Cardiac fibroblast (primary cell): ENCODE measurements at regions not wholly inside any gene's neighbourhood (a gene's known extent, or its start where the extent isn't known, plus 50 kb on each side); places are given as distances from the start of the nearest gene placed in this dataset.
A peak's percentile ranks its signal among the peaks of the same experiment; 100 is the strongest.

Experiments
- DNase-seq, 2 donors: peaks; one replicate each; pipeline versions ENCODE4 v3.0.0 to v3.0.0-alpha.2; 2010; ENCODE audit warnings: low read depth in 2 of 2
- H3K4me3 ChIP-seq, 2 donors: replicated peaks in 1 of 2; 1 replicate in 1 of 2; 2 replicates in 1 of 2; pipeline ENCODE4 v1.5.1; 2011; ENCODE audit warnings: low read depth in 2 of 2, low read length in 2 of 2, mild to moderate bottlenecking in 2 of 2, moderate library complexity in 1 of 2
- TF ChIP-seq, protein P1 (sequence below): IDR thresholded peaks from one replicate; pipeline ENCODE4 v1.5.1; 2011; ENCODE audit warnings: low read depth, mild to moderate bottlenecking, low read length, inconsistent platforms

DNA sequence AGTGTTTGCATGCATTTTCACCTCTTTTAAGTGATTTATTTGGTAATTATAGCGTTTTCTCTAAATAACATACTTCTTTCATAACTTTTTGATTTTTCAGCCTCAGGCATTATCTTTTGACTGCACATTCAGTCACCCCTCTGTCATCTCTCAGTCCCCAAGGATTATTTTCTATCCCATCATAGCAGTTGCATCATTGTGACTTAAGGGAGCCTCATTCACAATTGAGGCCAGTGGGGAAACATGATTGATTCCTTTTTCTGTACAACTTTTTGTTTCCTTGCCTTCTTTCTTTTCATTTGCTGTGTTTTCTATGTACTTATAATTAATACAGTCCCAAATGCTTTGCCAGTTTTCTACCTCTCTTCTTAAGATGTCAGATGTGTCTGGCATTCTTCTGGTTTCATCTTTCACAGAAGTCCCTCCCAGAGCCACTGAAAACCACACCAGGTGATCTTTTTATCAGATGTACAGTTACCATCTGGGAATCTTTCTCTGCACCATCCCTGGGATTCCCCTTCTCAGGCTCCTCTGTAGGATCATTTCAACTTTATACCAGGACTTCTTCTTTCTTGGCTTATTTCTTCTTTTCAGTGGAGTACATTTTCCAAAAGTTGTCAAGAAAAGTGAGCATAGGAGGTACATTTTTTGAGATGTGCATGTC is 151.4 kb downstream of the RAP2B start:
- TF ChIP-seq, protein P1, sequence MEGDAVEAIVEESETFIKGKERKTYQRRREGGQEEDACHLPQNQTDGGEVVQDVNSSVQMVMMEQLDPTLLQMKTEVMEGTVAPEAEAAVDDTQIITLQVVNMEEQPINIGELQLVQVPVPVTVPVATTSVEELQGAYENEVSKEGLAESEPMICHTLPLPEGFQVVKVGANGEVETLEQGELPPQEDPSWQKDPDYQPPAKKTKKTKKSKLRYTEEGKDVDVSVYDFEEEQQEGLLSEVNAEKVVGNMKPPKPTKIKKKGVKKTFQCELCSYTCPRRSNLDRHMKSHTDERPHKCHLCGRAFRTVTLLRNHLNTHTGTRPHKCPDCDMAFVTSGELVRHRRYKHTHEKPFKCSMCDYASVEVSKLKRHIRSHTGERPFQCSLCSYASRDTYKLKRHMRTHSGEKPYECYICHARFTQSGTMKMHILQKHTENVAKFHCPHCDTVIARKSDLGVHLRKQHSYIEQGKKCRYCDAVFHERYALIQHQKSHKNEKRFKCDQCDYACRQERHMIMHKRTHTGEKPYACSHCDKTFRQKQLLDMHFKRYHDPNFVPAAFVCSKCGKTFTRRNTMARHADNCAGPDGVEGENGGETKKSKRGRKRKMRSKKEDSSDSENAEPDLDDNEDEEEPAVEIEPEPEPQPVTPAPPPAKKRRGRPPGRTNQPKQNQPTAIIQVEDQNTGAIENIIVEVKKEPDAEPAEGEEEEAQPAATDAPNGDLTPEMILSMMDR, result no peak
- no peak overlapping the region for H3K4me3 ChIP-seq
- DNase-seq, result no peak

DNA sequence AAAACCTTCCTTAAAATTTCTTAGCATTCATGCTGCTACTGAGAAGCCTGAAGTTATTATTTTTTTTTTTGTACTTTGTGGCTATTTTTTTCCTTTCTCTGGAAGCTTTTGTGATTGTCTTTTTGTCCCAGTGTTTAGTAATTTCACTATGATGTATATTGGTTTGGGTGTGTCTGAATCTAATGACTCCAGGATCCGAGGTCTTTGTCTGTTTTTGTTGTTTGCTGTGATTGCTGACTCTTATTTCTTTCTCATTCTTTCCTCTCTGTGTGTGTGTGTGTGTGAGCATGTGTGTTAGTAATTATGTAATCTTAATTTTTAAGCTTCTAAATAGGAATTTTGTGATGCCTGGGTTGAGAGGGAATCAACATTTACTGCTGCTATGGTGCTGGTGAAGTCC is 152.0 kb downstream of the RAP2B start:
- DNase-seq, result no peak
- TF ChIP-seq, protein P1, result no peak
- no peak overlapping the region for H3K4me3 ChIP-seq

DNA sequence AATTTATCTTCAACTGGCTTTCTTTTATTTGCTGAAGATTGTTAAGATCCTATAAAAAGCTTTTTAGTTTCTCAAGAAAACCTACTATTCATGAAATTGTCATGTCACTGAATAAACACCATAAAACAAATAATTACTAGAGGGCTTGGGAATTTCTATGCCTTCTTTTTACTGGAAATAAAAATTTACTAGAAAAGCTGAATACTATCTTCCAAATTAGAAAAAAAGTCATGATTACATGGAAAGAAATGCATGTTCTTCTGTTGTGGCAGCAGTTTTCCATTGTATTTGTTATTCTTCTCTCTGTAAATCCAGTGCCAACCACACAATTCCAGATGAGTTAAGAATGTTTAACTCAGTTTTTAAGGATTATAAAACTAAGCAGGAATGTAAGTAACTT is 153.8 kb downstream of the RAP2B start:
- no peak for DNase-seq
- no peak overlapping the region for H3K4me3 ChIP-seq
- TF ChIP-seq, protein P1, result no peak

DNA sequence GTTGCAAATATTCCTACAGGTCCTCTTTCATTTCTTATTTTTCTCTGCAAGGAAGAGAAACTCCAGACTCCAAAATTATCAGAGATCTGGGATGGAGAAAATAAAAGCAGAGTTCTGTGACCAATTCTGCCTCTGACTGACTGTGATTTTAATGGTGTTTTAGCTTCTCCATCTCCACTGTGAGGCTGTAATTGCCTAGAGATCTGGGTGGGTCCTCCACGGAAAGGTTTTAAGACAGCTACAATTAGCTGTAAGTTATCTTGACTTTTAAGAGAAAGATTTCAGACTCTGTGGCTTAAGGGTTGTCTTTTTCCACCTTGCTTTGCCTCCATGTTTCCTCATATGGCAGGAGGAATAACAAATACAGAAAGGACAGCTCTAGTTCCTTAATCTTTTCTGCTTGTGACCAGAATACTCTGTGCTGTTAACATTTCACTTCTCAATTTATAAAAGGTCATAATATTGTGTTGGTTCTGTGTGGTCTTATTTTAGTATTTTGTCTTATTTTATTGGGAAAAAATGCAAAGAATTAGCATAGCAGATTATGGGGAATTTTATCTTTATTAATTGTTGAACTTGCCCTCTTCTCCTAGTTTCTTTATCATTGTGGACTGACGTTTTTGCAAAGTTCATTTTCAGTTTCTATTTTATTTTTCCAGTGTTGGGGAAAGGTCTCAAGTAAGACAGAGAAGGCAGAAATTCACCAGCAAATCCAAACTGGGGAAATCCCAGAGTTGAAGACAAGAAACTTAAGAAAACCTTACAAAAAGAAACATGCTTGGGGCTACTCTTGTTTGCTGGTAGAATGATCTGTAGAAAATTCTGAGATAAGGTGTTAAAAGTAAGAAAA is 157.9 kb downstream of the RAP2B start:
- no peak overlapping the region for H3K4me3 ChIP-seq
- no peak for DNase-seq
- TF ChIP-seq, protein P1, result no peak

DNA sequence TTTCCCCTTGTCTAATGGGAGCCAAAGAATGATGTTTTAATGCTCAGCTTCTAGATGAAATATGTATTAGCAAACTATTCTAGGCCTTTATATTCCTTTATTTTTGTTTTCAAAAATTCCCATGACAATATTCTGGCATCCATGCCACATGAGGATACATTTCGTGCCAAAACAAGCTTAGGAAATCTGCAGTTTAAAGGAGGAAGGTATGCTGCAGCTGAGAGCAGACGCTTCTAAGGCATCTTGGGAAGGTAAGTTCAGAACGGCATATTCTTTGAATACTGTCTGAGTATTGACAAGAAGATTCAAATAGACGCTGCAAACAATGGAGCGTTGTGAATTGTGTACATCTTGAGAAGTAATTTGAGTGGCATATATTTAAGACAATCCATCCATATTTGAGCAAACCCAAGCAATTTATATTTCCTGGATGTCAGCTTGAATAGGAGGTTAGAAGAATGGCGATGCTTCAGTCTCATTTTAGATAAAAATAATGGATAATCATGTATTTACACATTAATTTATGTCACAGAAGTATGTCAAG is 158.6 kb downstream of the RAP2B start:
- H3K4me3 ChIP-seq, result no peak overlapping the region
- DNase-seq, result peak in 1 of 2 donors; percentile 6
- TF ChIP-seq, protein P1, result no peak

DNA sequence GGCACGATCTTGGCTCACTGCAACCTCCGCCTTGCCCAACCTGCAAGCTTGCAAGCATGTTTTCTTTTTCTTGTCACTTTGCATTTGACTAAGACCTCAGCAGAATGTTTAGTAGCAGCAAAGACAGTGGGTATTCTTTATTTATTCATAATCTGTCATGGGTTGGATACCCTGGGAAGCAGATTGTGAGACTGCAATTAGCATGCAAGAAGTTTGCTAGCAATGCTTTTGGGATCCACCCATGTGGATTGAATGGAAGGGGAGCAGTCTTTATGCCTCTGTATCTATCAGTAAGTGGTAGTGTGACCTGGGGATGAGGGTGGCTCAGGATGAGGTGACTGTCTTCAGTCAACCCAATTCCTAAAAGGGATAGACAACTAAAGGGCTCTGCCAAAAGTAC is 166.7 kb downstream of the RAP2B start:
- no peak overlapping the region for H3K4me3 ChIP-seq
- TF ChIP-seq, protein P1, result no peak
- DNase-seq, result no peak
